ENCODE measurements at regions not wholly inside any gene's neighbourhood (a gene's known extent, or its start where the extent isn't known, plus 50 kb on each side); places are given as distances from the start of the nearest gene placed in this dataset.
"Not testable (repeated sequence)": the region's sequence is repeated elsewhere in the genome, so short reads cannot be mapped to it uniquely, and the experiment has no call there.

DNA sequence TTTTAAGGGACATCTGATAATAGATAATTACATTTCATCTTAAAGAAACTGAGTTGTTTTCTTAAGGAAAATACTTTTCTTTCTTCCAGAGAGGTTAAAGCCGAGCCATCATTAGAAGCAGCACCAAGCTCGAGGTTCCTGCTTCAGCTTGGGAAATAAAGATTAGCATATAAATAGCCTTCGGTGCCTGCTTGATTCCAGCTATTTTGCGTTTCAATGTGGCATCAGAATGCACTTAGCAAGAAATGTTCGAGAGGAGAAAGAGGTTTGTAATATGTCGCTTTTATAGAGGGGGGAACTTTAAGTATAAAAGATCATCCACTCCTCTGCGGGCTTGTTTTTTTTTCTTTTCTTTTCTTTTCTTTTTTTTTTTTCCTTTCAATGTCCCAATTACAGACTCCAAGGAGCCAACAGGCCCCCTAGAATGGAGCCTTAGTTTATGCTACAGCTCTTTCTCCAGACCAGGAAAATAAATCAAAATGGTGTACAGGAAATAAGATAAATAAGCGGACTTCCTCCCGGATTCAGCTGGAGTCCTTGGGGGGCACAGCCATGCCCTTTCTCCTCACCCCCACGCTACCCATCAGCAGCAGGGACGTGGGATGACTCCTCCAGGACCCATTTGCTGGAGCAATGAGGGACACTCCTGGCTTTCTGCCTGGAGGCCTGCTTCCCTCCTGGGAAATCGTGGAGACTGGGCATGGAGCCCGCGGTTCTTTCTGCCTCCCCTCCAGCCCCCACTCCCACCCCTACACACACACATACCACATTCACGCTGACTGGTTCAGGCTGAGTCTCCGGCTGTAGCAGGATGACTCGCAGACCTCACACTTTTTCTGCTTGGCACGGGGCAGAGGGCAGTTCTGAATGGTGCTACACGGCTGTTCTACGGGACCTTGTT lies 131.6 kb downstream of the RRAGC start:
- FAIRE-seq (peak; percentile 99), DNase-seq (ENCODE audit: low read depth, low spot score) (peak; percentile 99)
- H3K4me1 ChIP-seq (ENCODE audit: control insufficient read depth, extremely low read depth, insufficient read depth, low read length): peaks cover 18% of the 10 kb centered on the region
- intact Hi-C loops (cut with micrococcal nuclease) (loop anchor here (5.0 kb wide), 3 partner anchors 59 to 701 kb away; no protein-coding TSS in a partner anchor), dilution Hi-C loops (cut with MboI; ENCODE audit: extremely low pct_ligation_motif_present, low sequenced_read_pairs) (no loop called here)
- no peaks in the 10 kb centered on the region for H3K9me3 ChIP-seq (replicated peaks; ENCODE audit: control insufficient read depth, insufficient read depth, low read length)
- H3K4me3 ChIP-seq (replicated peaks in 1 of 3; ENCODE audit: insufficient read depth in 1 of 3, low read depth in 1 of 3, low read length in 3 of 3): no peak overlapping the region
- no peaks in the 10 kb centered on the region for H3K9me1 ChIP-seq (replicated peaks; ENCODE audit: control insufficient read depth, extremely low read depth, insufficient read depth, low read length)
- no peaks in the 10 kb centered on the region for H3K36me3 ChIP-seq (ENCODE audit: control insufficient read depth in 2 of 2, extremely low read depth in 1 of 2, insufficient read depth in 2 of 2, low read length in 2 of 2)
- no TSS peak for BruUV-seq (replicated peaks)
- H3K9ac ChIP-seq (replicated peaks; ENCODE audit: extremely low read depth, insufficient read depth, low read length): peak overlapping the region; percentile 34
- H3K4me2 ChIP-seq (ENCODE audit: insufficient read depth, low read length): peak overlapping the region; percentile 65
- peak; percentile 68 for TF ChIP-seq FOS (IDR thresholded peaks at IDR 0.05; ENCODE audit: borderline replicate concordance, insufficient read depth, low read length)
- peak; percentile 84 for TF ChIP-seq POLR2AphosphoS5 (IDR thresholded peaks at IDR 0.05; ENCODE audit: insufficient read depth, low read depth, low read length)
- peak; percentile 33 for TF ChIP-seq JUN (IDR thresholded peaks at IDR 0.05; ENCODE audit: borderline replicate concordance, insufficient read depth, insufficient read length, low read depth)
- TF ChIP-seq, protein P1, sequence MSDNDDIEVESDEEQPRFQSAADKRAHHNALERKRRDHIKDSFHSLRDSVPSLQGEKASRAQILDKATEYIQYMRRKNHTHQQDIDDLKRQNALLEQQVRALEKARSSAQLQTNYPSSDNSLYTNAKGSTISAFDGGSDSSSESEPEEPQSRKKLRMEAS (IDR thresholded peaks at IDR 0.05; ENCODE audit: insufficient read depth, insufficient read length): peak; percentile 55
- TF ChIP-seq, protein P2, sequence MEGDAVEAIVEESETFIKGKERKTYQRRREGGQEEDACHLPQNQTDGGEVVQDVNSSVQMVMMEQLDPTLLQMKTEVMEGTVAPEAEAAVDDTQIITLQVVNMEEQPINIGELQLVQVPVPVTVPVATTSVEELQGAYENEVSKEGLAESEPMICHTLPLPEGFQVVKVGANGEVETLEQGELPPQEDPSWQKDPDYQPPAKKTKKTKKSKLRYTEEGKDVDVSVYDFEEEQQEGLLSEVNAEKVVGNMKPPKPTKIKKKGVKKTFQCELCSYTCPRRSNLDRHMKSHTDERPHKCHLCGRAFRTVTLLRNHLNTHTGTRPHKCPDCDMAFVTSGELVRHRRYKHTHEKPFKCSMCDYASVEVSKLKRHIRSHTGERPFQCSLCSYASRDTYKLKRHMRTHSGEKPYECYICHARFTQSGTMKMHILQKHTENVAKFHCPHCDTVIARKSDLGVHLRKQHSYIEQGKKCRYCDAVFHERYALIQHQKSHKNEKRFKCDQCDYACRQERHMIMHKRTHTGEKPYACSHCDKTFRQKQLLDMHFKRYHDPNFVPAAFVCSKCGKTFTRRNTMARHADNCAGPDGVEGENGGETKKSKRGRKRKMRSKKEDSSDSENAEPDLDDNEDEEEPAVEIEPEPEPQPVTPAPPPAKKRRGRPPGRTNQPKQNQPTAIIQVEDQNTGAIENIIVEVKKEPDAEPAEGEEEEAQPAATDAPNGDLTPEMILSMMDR (IDR thresholded peaks at IDR 0.05; ENCODE audit: extremely low read depth in 1 of 2, insufficient read depth in 1 of 2, low read depth in 1 of 2, low read length in 2 of 2): no peak
- peak; percentile 84 for TF ChIP-seq GATA2 (IDR thresholded peaks at IDR 0.05; ENCODE audit: insufficient read depth, insufficient read length, low read depth, low read length)
- TF ChIP-seq EZH2 (IDR thresholded peaks at IDR 0.05; ENCODE audit: borderline replicate concordance, low read depth, low read length, severe bottlenecking): no peak
- TF ChIP-seq POLR2A (IDR thresholded peaks at IDR 0.05; ENCODE audit: low read depth, low read length): peak; percentile 47
- ChIA-PET POLR2A (interaction anchor here (0.6 kb wide), 1 partner anchor 14 kb away, joined by 3 read pairs; no protein-coding TSS in a partner anchor), CTCF (interaction anchor here (0.8 to 1.2 kb wide), 2 partner anchors 78 to 486 kb away, joined by 3 read pairs; no protein-coding TSS in a partner anchor)
- peaks cover 15 to 29% of the 10 kb centered on the region in 2 experiments for H3K27me3 ChIP-seq (ENCODE audit: control insufficient read depth in 2 of 2, insufficient read depth in 2 of 2, low read length in 2 of 2)
- H4K20me1 ChIP-seq (replicated peaks; ENCODE audit: control insufficient read depth, extremely low read depth, insufficient read depth, low read length): no peaks in the 10 kb centered on the region
- H2AFZ ChIP-seq (ENCODE audit: low read depth, low read length): peak overlapping the region; percentile 32
- H3K79me2 ChIP-seq (ENCODE audit: control insufficient read depth, insufficient read depth, low read length): no peaks in the 10 kb centered on the region
- H3K27ac ChIP-seq (ENCODE audit: insufficient read depth, low read depth, low read length): peak overlapping the region; percentile 53

DNA sequence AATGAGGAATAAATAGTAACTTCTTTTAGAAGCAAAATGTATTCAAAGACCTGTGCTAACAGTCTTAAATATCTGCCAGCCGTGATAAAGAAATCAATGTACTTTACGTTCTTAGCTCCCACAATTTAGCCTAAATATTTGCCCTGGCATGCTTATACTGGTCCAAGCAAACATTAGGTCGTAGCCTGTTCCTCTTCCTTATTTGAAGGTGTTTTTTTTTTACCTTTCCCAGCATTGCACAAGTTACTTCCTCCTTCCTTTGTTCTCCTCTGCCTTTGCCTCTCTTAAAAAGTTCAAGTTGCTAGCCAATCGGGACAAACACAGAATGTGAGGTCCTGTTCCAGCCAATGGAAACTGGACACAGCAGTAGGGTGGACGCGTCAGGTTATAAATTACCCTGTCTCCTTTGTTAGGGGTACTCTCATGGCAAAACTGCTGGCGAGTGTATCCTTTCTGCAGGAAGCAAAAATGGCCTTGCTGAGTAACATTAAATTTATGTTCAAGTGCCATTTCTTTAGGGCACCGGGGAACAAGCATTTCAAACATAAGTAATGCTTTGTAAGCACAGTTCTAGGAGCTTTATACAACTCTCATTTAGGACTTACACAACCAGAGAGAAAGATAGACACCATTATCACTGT lies 134.1 kb downstream of the RRAGC start:
- FAIRE-seq: peak; percentile 63
- POLR2A ChIA-PET; CTCF ChIA-PET; H3K9me3 ChIP-seq (replicated peaks; ENCODE audit: control insufficient read depth, insufficient read depth, low read length); H3K9me1 ChIP-seq (replicated peaks; ENCODE audit: control insufficient read depth, extremely low read depth, insufficient read depth, low read length); H3K79me2 ChIP-seq (ENCODE audit: control insufficient read depth, insufficient read depth, low read length); H3K9ac ChIP-seq (replicated peaks; ENCODE audit: extremely low read depth, insufficient read depth, low read length); H3K4me2 ChIP-seq (ENCODE audit: insufficient read depth, low read length); H3K4me3 ChIP-seq (replicated peaks in 1 of 3; ENCODE audit: insufficient read depth in 1 of 3, low read depth in 1 of 3, low read length in 3 of 3); H2AFZ ChIP-seq (ENCODE audit: low read depth, low read length); dilution Hi-C loops (cut with MboI; ENCODE audit: extremely low pct_ligation_motif_present, low sequenced_read_pairs); DNase-seq (ENCODE audit: low read depth, low spot score); H4K20me1 ChIP-seq (replicated peaks; ENCODE audit: control insufficient read depth, extremely low read depth, insufficient read depth, low read length); BruUV-seq (replicated peaks); H3K36me3 ChIP-seq (ENCODE audit: control insufficient read depth in 2 of 2, extremely low read depth in 1 of 2, insufficient read depth in 2 of 2, low read length in 2 of 2); H3K27ac ChIP-seq (ENCODE audit: insufficient read depth, low read depth, low read length): not testable (repeated sequence)
- intact Hi-C loops (cut with micrococcal nuclease): loop anchor here (5.0 kb wide), 3 partner anchors 62 to 698 kb away; no protein-coding TSS in a partner anchor
- Histone ChIP-seq H3K27me3 (ENCODE audit: control insufficient read depth in 2 of 2, insufficient read depth in 2 of 2, low read length in 2 of 2) (peaks cover 6 to 18% of the 10 kb centered on the region in 2 experiments), H3K4me1 (ENCODE audit: control insufficient read depth, extremely low read depth, insufficient read depth, low read length) (peaks cover 18% of the 10 kb centered on the region)
